Activated CD4-positive, CD25-positive, alpha-beta regulatory T cell treated with anti-CD3 and anti-CD28 coated beads, Interleukin-2, amount 50 U/mL, for 16 hours (primary cell): ENCODE measurements at regions not wholly inside any gene's neighbourhood (a gene's known extent, or its start where the extent isn't known, plus 50 kb on each side); places are given as distances from the start of the nearest gene placed in this dataset.
"Not testable (repeated sequence)": the region's sequence is repeated elsewhere in the genome, so short reads cannot be mapped to it uniquely, and the experiment has no call there.

Source experiments
- DNase-seq: peaks from one replicate; pipeline ENCODE4 v3.0.0-alpha.2; 2020; ENCODE audit warnings: low read depth, low spot score

- DNase-seq: no peak
Observed at GRCh38 chr1:148386617-148387016, 96.5 kb downstream of the PPIAL4G start.

GRCh38 chr1:148386031-148386398 lies 97.1 kb downstream of the PPIAL4G start:
- not testable (repeated sequence) for DNase-seq

- DNase-seq: no peak
Observed at GRCh38 chr1:148385371-148386030, 97.6 kb downstream of the PPIAL4G start.

DNA sequence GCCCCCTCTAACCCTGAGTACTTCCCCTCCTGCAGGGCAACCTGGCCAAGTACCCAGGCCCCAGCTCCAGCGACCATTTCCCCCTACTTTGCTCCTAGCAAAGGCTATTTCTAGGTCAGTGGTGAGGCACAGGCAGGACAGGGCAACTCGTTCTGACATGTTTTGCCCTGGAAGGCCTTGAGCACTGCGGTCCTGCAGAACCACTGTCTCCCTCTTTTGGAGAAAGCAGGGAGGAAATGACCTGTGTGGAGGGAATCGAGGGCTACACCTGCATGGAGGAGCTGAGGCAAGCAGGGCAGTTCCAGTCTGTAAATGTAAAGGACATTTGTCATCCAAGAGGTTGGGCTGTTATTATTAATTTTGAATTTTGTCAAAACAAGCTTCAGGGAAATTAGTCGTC lies 99.1 kb downstream of the PPIAL4G start:
- no peak for DNase-seq

DNA sequence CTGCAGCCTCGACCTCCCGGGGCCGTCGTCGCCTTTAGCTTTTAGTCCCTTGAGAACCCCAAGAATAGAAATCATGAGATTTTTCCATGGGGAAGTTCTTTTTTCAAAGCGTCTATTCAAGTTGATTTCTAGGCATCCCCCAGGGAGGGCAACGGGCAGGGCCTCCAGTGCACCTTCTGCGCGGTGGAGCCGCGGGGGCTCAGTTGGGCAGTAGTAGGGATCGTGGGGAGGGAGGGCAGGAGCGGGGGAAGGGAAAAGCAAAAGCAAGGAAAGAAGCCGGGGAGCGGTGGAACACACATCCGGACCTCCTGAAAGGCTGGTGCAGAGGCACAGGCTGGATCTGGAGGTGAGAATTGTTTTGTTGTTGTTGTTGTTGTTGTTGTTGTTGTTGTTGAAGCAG lies 103.4 kb downstream of the PPIAL4G start:
- no peak for DNase-seq

DNA sequence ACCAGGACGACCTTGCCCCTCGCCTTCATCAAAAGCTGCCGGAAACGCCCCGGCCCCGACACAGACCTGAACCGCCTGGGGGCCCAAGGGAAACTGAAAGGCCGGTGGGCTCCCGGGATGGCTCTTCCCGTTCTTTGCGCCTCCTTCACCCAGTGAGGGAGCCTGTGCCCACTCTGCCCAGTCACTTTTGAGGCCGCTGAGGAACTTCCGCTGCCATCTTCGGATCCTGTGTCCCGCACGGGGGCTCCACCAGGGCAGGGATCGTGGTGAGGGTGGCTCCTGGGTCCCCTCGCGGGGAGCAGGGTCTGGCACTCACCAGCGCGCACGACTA lies 104.0 kb downstream of the PPIAL4G start:
- no peak for DNase-seq

GRCh38 chr1:148377992-148378391 lies 105.1 kb downstream of the PPIAL4G start:
- not testable (repeated sequence) for DNase-seq

DNA sequence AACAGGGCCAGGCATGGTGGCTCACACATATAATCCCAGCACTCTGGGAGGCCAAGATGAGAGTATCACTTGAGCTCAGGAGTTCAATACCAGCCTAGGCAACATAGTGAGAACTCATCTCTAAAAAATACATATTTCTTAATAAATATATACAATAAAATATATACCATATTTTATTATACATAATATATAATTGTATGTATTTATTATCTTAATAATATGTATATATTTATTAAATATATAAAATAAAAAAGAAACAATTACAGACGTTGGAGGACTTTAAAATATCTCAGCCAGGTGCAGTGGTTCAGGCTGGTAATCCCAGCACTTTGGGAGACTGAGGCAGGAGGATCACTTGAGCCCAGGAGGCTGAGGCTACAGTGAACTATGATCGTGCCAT lies 106.1 kb downstream of the PPIAL4G start:
- not testable (repeated sequence) for DNase-seq

DNA sequence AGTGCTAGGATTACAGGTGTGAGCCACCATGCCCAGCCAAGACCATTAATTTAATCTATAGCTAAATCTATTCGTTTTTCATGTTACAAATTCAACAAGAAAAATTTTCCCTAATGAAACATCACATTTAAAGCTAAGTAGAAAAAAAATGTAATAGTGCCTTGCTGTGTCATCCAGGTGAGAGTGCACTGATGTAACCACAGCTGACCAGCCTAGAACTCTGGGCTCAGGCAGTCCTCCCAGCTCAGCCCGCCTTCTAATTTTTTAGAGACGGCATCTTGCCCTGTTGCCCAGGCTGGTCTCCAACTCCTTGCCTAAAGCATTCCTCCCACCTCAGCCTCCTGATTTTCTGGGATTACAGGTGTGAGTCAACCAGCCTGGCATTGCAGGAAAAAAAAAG lies 109.0 kb downstream of the PPIAL4G start:
- DNase-seq: no peak

DNA sequence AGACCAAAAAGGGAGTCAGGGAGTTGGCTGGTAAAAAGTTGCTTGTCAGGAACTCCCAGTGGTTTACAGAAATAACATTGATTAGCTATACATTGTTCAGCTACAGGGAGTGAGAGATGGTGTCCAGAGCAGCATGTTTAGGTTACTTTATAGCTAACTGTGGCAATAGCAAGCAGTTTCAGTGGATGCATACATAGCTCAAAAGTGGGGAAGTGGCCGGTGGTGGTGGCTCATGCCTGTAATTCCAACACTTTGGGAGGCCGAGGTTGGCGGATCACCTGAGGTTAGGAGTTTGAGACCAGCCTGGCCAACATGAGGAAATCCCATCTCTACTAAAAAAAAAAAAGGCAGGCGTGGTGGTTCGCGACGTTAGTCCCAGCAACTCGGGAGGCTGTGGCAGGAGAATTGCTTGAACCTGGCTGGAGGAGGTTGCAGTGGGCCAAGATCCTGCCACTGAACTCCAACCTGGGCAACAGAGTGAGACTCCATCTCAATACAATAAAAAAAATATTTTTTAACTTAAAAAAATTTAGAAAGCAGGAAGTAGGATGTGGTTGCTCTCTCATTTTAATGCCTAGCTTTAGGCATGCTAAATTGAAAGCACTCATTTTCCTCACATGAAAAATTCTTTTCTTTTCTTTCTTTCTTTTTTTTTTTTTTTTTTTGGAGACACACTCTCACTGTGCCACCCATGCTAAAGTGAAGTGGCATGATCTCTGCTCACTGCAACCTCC lies 109.7 kb downstream of the PPIAL4G start:
- DNase-seq: no peak

DNA sequence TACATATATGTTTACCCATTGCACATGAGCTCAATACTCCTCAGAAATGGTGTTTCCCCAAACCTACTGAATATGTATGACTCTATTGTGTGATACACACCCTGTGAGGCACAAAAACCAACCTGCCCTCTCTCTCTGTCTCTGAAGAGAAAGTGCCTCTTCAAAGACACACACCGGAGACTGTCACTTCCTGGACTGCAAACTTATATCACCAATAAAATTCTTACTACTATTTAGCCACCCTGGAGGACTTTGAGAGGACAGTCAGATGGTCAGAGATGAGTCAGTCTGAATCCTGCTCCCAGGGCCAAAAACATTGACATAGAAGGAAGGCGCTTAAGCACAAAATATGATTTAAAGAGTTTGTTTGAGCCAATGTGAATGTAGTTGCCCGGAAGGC lies 110.4 kb downstream of the PPIAL4G start:
- peak; percentile 23 for DNase-seq

- DNase-seq: not testable (repeated sequence)
Observed at GRCh38 chr1:148372051-148372726, 110.9 kb downstream of the PPIAL4G start.

DNA sequence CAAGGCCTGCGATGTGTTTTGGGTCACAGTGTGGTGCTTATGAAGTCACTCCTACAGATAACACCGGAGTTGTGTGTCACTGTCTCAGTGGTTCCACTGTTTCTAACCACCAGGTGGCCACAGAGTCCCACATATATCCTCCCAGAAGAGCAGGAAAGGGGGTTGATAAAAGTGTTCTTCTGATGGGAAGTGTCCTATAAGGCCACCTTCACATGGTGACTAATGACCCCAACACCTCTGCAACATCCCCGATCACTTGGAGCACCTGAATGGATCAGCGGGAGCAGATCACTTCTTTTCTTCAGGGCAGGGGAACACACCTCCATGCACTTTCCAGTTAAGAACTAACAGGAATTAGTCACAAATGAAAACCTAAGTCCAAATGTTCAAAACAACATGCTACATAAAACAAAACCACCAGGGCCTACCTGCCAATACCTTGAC lies 111.5 kb downstream of the PPIAL4G start:
- peak; percentile 43 for DNase-seq

GRCh38 chr1:148370661-148371060 lies 112.4 kb downstream of the PPIAL4G start:
- DNase-seq: not testable (repeated sequence)

- no peak for DNase-seq
Observed at GRCh38 chr1:148367596-148367995, 115.5 kb downstream of the PPIAL4G start.

DNA sequence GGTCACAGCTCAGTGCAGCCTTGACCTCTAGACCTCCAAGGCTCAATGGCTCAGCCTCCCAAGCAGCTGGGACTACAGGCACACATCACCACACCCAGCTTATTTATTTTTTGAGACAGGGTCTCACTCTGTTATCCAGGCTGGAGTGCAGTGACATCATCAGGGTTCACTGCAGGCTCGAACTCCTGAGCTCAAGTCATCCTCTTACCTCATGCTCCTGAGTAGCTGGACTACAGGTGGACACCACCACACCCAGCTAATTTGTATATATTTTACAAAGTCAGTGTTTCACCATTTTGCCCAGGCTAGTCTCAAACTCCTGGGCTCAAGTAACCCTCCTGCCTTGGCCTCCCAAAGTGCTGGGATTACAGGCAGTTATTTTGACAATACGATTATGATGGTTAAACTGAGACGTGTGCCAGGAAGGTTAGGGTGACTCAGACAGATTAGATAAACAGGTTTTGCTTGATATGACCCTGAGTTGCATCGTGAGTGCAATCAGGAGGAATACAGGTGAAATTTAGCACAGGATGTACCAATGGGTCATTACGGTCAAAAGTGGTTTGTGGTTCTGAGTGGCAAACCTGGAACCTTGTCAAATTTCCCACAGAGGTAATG lies 116.9 kb downstream of the PPIAL4G start:
- not testable (repeated sequence) for DNase-seq

- not testable (repeated sequence) for DNase-seq
Observed at GRCh38 chr1:148365151-148365550, 118.0 kb downstream of the PPIAL4G start.

DNA sequence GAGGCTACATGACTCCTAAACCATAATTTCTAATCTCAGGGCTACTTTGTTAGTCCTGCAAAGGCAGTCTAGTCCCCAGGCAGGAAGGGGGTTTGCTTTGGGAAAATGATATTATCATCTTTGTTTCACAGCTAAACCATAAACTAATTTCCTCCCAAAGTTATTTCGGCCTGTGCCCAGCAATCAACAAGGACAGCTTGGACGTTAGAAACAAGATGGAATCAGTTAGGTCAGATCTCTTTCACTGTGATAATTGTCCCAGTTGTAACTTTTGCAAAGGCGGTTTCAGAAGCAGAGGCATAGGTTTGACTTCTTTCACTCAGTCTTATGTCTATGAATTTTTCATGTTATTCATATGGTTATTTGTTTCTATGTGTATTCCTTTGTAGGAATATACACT lies 119.1 kb downstream of the PPIAL4G start:
- not testable (repeated sequence) for DNase-seq

- DNase-seq: no peak
Observed at GRCh38 chr1:148363439-148363810, 119.7 kb downstream of the PPIAL4G start.

DNA sequence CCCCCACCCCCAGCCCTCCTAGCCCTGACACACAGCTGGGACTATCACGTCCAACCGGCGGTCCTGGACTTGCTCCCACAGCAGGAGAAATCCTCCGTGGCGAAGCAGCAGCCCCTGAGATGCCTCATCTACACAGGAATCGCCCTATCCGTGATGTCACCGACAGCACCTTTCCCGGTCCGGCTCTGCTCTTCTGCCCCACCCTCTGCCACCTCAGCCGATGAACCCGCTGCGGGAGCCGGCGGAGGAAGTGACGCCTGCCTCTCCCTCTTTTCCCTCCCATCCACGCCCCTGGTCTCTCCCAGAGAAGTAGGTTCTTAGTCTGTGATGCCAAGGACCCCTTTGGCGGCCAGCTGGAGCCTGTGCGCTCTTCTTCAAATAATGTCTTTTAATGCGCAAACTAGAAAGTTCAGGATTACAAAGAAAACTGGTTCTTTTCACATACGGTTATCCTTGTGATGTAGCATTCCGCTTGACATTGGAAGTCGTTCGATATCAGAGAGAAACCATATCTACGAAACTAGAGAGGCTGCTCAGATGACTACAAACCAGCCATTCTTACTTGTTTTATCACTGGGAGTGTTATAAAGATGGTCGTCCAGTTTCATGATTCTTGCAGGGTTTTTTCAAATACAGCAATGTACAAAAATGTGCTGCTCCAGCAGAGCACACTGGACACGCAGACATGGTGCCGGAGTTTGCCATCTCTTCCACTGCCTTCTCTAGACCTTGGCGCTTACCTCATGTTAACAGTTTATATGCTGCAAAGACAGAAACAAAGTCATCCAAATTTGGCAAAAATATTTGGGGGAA lies 120.3 kb downstream of the PPIAL4G start:
- no peak for DNase-seq

DNA sequence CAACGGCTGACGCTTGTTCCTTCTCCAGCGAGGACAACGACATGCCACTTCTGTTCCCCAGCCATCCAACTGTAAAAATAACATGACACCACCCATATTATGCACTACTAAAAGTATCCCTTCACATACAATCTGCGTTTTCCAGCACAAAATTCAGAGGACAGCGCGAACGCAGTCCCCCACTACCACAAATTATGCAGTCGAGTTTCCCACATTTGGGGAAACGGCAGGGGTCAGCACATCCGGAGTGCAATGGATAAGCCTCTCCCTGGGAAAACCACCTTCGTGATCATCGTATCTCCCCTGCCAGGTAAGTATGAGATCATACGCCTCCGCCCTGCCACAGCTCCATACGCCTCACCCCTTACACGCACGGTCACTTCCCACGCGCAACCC lies 120.9 kb downstream of the PPIAL4G start:
- no peak for DNase-seq
